HG02678 (cell line): ENCODE measurements at regions not wholly inside any gene's neighbourhood (a gene's known extent, or its start where the extent isn't known, plus 50 kb on each side); places are given as distances from the start of the nearest gene placed in this dataset.
"Not testable (repeated sequence)": the region's sequence is repeated elsewhere in the genome, so short reads cannot be mapped to it uniquely, and the experiment has no call there.

Experiments used
- ATAC-seq: cut with Tn5 transposase; IDR thresholded peaks from one replicate; pipeline ENCODE4 v1.9.1; 2021; ENCODE audit warnings: mild to moderate bottlenecking, moderate library complexity; ENCODE audit not compliant: unreplicated experiment

DNA sequence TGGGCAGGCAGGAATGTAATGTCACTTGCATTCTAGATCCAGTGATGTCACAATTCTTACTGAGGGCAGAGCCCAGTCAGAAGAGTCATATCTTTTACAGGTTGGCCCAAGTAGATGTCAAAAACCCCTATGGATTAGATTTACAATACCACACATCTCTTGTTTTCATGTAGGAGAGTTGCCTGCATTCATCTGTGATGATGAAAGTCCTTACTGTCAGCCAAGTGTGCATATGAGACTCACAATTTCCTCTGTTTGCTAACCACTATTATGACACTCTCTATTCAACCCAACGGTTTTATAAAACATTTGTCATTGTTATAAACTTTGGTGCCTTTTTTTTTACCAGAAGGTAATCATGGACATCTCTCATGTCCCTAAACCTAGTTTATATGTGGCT, 898.8 kb upstream of the AMELY start:
- ATAC-seq, result no peak

GRCh38 chrY:7807516-7807870, 895.9 kb upstream of the AMELY start:
- ATAC-seq, result no peak

DNA sequence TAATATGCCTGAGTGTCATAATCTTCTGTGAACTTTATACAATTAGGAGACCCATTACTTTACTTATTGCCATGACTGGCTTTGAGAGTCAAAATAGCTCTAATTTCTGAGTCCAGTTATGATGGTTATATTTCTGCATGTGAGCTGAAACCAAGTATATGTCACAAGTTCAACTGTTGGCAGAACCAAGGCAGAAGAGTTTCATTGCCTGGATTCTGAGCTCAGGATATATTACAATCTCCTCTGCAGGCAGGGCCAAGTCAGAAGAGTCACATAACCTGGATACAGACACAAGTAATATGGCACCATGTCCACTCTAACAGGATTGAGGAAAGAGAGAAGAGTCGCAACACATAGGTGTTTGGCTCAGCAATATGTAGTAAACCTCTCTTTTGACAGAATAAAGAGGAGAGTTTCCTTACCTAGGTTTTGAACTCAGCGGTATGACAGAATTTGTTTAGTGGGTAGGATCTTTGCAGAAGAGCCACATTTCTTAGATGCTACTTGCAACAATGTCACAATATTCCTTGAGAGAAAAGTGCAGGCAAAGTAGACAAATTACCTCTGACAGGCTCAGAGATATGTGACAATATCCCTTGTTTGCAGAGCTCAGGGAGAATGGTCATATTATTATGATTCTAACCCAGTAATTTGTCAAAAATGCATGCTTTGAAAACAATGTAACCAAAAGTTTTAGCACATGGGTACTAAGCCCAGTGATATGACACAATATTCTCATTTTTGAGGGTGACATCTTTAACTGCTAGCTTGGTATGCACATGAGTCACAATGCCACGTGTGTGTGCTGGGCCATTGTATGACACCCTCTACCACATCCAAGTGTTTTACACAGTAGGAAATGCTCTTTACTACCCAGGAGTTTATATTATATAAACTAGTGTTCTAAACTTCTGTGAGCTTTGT, 895.3 kb upstream of the AMELY start:
- no peak for ATAC-seq

DNA sequence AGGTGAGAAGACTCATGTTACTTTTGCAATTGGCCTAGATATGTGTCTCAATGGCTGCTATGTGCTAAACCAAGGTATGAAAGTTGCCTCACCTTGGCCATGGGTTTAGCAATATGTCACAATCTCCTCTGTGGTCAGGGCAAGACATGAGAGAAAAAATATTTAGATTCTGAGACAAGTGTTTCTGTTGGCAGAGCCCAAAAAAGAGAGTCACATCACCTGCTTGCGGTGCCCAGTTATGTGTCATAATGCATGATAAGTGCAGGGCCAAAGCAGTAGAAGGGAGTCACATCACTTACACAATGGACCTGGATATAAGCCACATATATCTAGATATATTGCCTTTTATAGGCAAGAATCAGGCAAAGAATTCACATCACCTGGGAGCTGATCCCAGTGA, 894.1 kb upstream of the AMELY start:
- no peak for ATAC-seq

GRCh38 chrY:7803737-7804136, 892.2 kb upstream of the AMELY start:
- ATAC-seq, result no peak

DNA sequence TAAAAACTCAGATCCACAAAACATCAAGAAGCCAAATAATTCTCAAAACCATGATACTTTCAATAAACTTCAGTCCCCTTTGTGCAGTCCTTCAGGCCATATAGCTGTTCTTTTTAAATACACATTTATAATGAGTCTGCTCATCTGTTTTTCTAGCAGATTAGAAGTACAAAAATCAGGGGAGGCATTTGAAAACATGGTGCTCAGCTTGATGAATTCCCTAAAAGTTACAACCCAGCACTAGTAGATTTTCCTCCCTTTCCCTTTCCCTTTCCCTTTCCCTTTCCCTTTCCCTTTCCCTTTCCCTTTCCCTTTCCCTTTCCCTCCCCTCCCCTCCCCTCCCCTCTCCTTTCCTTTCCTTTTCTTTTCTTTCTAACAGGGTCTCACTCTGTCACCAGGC, 884.6 kb upstream of the AMELY start:
- no peak for ATAC-seq

DNA sequence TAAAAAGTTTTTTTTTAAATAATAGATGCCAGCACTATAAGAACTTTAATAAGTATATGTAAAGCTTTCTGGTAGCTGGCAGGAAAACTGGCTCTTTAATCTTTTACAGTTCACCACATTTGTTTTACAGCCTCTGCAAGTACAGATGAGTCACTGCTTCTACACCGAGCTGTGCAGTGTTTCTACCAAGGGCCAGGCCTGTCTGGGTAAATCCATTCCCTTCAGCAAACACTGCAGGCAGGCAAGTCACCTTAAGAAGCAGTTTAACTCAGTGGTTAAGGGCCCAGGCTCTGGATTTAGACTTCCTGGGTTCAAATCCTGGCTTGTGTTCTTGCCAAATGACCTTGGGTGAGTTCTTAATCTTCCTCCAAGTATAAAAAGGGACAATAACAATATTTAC, 882.9 kb upstream of the AMELY start:
- ATAC-seq, result no peak

DNA sequence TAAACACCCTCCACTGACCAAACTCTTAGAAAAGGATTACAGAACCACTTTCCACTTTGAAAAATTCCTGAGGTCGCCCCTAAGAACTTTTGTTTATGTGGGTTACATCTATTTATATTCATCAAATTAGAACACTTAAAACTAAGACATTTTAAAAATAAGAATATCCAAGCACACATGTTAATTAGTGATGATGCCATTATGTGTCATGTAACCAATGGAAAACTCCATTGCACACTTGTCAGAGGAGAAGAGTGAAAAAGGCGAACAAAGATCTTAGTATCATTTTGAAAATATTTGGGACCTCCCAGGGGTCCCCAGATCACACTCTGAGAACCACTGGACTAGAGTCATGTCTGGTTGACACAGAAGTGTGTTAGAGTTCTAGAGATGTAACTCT, 882.4 kb upstream of the AMELY start:
- ATAC-seq, result no peak

DNA sequence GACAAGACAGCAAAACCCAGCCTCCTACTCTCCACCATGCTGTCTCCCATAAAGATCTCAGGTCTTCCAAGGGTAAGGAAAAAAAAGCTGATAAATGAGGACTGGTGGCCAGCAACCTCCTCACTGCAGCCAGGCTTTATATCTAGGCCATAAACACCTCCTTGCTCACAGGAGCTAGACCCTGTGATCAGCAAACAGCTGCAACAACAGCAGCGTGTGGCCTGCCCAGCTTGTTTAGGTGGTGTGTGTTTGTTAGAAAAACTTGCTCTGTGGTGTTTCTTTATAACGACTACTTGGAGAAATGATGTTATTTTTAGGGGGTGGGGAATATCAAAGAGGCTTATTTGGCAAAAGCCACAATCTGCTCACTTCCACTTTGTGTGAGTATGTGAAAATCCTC, 880.9 kb upstream of the AMELY start:
- no peak for ATAC-seq

GRCh38 chrY:7781501-7781900, 869.9 kb upstream of the AMELY start:
- no peak for ATAC-seq

GRCh38 chrY:7775436-7775835, 863.9 kb upstream of the AMELY start:
- not testable (repeated sequence) for ATAC-seq

GRCh38 chrY:7771771-7772170, 860.2 kb upstream of the AMELY start:
- ATAC-seq, result no peak

DNA sequence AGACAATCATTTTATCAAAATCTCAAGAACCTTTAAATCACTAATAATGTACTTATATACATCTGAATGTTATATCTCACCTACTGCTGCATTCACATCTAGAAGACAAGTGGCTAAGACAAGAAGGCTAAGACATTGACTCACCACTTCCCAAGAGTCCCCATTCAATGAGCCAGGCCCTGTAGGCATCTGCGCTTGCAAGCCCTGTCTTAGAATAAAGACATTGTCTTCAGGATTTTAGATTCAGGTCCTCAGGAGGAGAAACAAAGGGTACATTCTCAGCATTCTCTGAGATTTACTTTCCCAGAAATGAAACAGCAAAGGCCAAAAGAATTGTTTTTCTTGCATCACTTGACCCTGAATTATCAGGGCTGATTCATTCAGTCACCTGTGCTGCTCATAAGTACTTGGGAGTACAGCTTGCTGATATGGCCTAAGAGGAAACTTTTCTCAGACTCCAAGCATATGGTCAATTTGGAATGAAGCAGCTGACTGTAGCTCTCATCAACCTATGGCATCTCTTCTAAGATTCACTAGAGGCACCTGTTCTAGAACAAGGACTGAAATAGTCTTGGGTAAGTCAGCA, 858.3 kb upstream of the AMELY start:
- no peak for ATAC-seq

DNA sequence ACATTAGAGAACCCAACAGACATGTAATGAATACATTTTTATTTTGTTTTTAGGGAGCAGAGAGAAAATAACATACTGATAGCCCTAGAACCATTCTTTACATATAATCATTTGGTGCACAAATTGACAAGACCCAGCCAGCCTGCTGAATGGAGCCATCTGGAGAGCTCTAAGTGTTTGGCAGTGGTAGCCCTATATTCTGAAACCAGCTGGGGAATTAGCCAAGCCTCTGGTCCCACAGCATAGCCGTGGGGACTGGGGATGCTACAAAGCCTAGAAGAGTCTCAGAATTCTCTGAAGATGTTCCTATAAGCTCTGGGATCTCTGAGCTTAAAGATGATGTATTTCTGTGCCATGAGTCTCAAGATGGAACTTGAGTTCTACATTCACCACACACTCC, 857.3 kb upstream of the AMELY start:
- no peak for ATAC-seq

DNA sequence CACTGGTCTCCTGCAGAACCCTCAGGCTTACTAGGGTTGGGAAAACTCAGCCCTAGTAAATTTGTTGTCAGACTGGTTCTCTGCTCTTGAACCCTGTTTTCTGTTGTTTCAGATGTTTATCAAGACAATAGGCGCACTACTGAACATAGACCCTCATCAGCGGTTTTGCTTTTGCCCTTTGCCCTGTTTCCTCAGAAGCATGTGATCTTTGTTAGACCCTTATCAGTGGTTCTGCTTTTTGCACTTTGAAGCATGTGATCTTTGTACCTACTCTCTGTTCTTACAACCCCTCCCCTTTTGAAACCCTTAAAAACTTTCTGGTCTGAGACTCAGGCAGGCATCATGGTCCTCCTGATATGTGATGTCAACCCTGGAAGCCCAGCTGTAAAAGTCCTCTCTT, 842.2 kb upstream of the AMELY start:
- ATAC-seq, result no peak

DNA sequence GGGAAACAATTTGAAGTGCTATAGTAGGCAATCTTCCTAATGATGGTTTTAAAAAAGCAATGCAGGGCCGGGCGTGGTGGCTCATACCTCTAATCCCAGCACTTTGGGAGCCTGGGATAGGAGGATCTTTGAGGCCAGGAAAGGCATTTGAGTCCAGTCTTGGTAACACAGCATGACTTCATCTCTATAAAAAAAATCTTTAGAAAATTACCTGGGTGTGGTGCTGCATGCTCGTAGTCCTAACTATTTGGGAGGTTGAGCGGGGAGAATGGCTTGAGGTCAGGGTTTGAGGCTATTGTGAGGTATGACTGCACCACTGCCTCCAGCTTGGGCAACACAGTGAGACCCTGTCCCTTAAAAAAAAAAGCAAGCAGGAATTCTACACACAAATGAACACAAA, 835.2 kb upstream of the AMELY start:
- ATAC-seq, result no peak

DNA sequence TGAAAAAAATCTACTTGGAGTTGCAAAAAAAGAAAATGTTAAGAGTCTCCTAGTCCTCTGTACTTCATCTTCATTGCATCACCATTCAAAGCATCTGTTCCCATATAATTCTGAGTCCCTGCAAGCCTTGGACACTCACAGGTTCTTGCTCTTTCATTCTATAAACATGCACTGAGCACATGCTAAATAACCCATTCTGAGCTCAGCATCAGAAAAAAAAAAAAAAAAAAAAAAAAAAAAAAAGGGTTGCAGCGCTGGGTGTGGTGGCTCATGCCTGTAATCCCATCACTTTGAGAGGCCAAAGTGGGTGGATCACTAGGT, 834.0 kb upstream of the AMELY start:
- no peak for ATAC-seq

DNA sequence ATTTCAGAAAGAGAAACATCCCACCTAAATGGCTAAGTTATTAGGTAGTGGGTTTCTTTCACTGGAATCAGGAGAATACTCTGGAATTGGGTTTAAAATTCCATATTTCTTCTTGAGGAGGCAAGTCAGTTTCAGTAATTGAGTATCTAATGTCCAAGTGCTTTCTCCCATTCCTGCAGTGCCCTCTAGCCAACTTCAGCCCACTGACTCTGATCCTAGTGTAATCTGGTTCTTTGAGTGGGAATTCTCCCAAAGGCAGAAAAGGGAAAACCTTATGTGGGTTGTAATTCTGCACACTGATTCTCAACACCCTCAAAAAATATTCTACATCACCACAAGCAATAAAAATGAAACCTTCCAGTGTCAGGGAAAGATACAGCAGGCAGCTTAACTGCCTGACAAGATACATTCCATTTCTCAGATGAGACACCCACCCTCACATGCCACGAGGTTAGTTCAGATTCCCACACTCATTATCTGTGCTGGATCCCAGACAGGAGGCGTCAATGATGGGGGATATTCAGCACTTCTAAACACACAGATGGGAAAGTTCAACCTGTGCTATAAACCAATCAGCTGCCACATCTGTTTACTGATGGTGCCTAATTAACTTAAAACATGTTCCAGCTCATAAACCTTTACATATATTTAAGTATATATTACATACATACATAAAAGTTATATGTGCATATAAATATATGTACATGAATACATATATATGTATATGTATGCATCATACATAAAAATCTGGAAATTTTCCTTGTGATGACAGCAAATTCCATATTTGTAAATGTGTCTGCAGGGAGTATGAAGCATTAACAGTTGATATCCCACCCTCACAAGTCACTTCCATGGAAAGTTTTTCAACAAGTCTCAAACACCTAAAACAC, 833.4 kb upstream of the AMELY start:
- no peak for ATAC-seq

DNA sequence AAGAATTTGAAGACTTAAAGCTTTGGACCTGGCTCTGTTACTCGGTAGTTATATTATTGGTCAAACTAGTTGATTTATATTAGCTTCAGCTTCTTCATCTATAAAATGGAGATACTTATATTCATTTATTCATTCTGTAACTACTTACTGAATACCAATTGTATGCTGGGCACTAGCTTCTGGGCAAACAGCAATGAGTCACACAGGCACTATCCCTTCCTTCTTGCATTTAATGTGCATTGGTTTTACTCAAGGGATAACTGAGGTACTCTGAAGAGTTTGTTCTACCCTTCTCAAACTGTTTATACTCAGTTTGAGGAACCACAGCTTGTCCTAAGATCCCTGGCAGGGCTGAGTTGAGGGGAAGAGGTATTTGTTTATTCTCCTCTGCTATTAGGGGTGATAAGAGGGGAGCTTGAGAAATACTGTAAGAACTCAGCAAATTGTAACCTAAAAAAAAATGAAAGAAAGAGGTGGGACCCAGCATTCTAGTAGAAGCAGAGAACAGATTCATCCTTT, 825.4 kb upstream of the AMELY start:
- ATAC-seq, result no peak

DNA sequence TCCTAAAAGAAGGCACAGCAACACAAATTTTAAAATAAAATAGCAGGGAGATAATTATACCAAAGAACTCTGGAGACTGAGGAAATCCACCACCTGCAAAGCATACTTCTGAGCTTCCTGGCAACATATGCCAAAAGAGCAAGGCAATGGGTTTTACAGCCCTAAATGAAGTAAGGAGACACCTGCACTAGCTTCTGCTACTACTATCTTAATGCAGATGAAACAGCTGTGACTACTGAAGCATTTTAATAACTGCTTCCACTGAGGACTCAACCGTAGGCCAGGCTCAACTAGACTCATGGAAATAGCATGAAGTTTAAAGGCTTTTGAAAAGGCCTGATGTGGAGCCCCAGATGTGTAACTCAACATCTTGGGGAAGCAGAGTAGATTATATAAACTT, 820.1 kb upstream of the AMELY start:
- no peak for ATAC-seq

GRCh38 chrY:7730664-7731063, 819.1 kb upstream of the AMELY start:
- peak; percentile 56 for ATAC-seq

DNA sequence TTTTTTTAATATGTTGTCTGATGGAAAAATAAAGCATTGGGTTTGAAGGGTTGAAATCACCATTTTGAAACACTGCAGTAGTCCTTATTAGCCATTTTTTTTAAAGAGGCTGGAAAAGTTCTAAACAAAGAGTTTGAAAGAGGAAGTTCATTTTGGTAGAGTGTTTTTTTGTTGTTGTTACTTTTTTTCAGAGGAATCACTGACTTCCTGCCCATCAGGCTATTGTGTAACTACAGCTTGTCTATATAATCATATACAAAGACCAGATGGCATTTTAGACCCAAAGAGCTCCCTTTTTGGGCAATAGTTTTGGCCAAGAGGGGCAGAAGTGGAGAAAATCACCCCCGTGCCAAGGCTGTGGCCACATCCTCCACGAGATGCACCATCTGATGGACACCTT, 818.5 kb upstream of the AMELY start:
- ATAC-seq, result peak; percentile 33
